Inflammatory macrophage treated with lipopolysaccharide for 1 hour (primary cell): ENCODE measurements at regions not wholly inside any gene's neighbourhood (a gene's known extent, or its start where the extent isn't known, plus 50 kb on each side); places are given as distances from the start of the nearest gene placed in this dataset.
"Not testable (repeated sequence)": the region's sequence is repeated elsewhere in the genome, so short reads cannot be mapped to it uniquely, and the experiment has no call there.

Experiments
- DNase-seq, 2 donors: peaks; one replicate each; pipeline ENCODE4 v3.0.0-alpha.2; 2020 to 2022

DNA sequence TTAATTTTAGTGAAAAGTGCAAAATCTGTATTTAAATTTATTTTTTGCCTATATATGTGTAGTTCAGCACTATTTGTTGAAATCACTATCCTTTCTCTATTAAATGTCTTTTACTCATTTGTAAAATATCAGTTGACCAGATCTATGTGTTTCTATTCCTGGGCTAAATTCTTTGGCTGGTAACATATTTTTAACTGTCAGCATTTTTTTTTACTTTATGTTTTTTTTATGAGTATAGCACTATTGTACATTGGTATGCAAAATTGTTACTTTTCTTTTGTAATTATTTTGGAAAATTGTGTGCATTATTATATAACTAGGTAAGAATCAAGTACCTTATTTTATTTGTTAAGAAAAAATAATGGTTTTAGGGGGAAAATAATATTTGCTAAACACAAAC is 582.8 kb upstream of the ADGRB3 start:
- DNase-seq, result no peak

DNA sequence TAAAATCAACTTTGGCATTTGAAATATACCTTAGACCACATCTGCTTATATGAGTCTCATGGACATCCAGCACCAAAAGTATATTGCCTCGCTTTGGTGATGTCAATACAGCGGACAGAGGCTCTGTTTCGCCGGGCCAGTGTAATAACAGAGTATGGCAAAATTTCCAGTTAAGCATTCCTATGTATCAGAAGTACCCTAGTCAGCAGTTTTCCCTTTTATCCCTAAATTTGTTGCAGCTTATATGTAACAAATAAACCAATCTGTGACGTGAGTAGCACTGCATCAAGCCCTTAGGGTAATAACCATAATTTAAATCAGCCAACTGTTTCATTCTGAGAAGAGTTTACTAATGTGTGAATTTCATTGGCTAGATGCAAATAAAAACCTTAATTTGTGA is 585.5 kb upstream of the ADGRB3 start:
- DNase-seq, result no peak

- DNase-seq, result no peak
Observed at GRCh38 chr6:68046756-68047155, 588.3 kb upstream of the ADGRB3 start.

- no peak for DNase-seq
Observed at GRCh38 chr6:68046302-68046701, 588.8 kb upstream of the ADGRB3 start.

DNA sequence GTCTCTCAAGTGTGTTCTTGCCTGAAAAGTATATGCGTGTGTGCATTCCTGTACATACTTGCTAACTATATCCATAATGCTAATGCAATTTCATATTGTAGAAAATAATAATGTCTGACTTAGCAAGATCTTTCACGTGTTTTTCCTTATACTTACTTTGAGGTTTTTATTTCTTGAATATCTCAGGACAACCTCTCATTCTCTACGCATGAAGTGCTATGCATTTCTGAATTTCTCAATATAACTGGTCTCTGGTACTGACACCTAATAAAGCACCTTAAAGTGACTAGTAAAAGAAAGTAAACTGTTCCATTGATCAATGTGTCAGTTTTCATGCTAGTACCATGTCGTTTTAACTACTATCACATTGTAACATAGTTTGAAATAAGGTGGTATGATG is 589.9 kb upstream of the ADGRB3 start:
- no peak for DNase-seq

- no peak for DNase-seq
Observed at GRCh38 chr6:68044264-68044663, 590.8 kb upstream of the ADGRB3 start.

GRCh38 chr6:68043122-68043398 is 592.0 kb upstream of the ADGRB3 start:
- DNase-seq, result no peak

DNA sequence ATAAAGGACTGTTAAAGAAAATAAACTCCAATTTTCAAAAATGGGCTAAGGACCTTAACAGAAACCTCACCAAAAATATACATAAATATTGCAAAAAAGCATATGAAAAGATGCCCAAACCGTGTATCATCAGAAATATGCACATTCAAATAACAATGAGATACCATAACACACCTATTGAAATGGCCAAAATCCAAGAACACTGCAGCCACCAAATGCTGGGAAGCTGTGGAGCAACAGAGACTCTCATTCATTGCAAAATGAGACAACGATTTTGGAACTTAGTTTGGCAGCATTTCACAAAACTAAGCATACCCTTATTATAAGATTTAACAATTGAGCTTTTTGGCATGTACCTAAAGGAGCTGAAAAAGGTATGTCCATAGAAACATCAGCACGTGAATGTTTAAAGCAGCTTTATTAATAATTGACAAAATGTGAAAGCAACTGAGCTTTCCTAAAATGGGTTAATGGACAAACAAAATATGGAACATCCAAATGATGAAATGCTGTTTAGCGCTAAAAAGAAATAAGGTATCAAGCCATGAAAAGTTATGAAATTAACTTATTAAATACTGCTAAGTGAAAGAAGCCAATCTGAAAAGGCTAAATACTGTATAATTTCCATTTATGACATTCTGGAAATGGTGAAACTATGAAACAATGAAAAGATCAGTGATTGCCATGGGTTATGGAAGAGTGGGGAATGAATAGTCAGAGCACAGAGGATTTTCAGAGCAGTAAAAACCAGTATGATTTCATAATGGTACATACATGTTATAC is 592.6 kb upstream of the ADGRB3 start:
- no peak for DNase-seq

DNA sequence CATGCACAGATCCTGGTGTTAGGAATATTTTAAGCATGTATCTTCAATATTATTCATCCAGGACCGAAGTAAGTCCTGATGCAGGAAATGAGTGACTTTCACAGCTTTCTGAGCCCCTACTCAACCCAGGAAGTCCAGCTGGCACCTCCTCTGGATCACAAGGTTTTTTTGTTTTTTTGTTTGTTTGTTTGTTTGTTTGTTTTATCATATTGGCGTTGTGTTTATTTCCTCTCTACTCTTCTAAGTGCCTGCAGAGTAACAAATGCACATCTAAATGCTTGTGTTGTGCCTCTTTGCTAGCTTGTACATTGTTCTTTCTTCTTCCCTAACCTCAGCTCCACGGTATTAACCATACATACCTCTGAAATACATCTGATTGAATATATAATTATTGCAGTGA is 594.3 kb upstream of the ADGRB3 start:
- no peak for DNase-seq

DNA sequence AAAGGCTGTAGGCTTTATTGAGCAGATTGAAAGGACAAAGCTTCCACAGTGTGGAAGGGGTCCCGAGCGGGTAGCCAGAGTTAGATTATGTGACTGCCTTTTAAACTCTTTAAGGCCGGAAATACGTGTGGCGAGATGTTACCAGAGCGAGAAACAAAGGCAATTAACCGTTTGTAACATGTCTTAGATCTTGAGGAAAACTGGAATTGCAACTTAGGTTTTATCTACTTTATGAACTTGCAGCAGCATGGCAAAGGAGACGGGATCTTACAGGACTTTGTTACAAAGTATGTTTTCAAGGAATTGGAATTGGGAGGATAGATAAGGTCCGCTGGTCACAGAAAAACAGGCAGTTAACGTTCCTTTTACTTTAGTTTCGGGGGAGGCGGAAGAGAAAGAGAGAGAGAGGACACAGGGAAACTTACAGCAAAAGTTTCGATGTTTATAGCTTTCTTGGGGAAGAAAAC is 594.7 kb upstream of the ADGRB3 start:
- DNase-seq, result no peak

DNA sequence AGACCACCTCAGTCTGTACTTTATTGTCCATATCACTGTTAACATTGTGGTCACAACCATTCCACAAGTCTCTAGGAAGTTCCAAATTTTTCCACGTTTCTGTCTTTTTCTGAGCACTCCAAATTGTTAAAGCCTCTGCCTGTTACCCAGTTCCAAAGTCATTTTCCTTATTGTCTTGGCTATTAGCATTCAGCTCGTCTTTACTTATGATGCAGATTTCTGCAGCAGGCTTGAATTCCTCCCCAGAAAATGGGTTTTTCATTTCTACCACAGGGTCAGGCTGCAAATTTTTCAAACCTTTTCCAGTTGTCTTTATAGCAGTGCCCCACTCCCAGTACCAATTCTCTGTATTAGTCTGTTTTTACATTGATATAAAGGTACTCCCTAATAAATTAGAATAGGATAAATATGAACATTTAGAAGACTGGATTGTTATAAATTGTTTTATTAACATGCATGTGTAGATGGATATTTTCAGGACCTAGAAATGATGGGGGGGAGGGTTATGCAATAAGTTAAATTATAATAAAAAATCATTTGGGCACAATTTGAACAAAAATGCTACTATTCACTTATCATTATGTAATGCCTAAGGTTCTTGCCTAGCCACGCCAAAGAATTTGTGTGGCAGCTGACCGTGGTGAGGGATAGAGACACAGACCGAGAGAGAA is 595.3 kb upstream of the ADGRB3 start:
- no peak for DNase-seq

- no peak for DNase-seq
Observed at GRCh38 chr6:68038815-68039408, 596.2 kb upstream of the ADGRB3 start.

- DNase-seq, result no peak
Observed at GRCh38 chr6:68032217-68032616, 602.9 kb upstream of the ADGRB3 start.

- no peak for DNase-seq
Observed at GRCh38 chr6:68031054-68031453, 604.0 kb upstream of the ADGRB3 start.

DNA sequence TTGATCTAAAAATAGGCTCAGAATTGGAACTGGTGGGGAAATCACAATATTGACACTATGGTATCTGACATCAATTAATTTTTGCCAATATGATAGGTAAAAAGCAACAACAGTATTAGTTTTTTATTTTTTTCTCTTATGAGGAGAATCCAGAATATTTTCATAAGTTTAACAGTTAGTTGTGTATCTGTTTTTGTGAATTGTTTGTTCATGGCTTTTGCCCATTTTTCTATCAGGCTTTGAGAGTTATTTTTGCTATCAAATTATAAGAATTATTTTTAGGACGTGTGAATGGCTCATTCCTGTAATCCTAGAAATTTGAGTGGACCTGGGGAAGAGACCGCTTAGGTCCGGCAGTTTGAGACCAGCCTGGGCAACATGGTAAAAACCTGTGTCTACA is 608.6 kb upstream of the ADGRB3 start:
- DNase-seq, result no peak

- DNase-seq, result no peak
Observed at GRCh38 chr6:68025764-68026163, 609.3 kb upstream of the ADGRB3 start.

DNA sequence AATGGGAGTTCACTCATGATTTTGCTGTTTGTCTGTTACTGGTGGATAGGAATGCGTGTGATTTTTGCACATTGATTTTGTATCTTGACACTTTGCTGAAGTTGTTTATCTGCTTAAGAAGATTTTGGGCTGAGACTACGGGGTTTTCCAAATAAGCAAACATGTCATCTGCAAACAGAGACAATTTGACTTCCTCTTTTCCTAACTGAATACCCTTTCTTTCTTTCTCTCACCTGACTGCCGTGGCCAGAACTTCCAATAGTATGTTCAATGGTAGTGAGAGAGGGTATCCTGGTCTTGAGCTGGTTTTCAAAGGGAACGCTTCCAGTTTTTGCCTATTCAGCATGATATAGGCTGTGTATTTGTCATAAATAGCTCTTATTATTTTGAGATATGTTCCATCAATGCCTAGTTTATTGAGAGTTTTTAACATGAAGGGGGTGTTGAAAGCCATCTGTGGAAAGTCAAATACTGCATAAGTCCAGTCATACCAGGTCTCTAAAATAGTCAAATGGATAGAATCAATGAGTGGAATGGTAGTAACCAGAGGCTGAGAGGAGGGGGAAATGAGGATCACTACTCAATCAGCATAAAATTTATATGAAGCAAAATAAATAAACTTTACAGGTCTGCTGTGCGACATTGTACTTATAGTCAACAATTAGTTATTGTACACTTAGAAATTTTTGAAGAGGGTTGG is 610.4 kb upstream of the ADGRB3 start:
- no peak for DNase-seq

GRCh38 chr6:68022968-68023367 is 612.1 kb upstream of the ADGRB3 start:
- DNase-seq, result not testable (repeated sequence)

GRCh38 chr6:68013780-68014515 is 621.1 kb upstream of the ADGRB3 start:
- no peak for DNase-seq

GRCh38 chr6:68012822-68013221 is 622.3 kb upstream of the ADGRB3 start:
- no peak for DNase-seq

- no peak for DNase-seq
Observed at GRCh38 chr6:68010936-68011335, 624.1 kb upstream of the ADGRB3 start.

DNA sequence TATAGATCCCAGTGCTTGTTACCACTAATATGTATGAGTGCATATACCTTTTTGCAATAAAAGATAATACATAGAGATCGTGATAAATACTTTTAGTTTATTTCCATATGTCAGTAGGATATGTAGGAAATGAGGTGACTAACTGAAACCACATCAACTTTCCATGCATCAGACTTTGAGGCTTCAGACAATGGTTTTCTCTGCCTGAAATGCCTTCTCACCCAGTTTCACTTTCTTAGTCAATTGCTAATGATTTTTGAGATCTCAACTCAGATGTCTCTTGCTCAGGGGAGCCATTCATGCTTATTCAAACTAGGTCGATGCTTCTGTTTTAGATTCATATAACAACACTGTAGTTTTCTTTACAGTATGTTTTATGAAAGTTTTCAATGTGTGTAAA is 626.6 kb upstream of the ADGRB3 start:
- DNase-seq, result no peak

- DNase-seq, result no peak
Observed at GRCh38 chr6:68007717-68008116, 627.4 kb upstream of the ADGRB3 start.
